ENCODE measurements at regions not wholly inside any gene's neighbourhood (a gene's known extent, or its start where the extent isn't known, plus 50 kb on each side); places are given as distances from the start of the nearest gene placed in this dataset.

- Mint-ChIP-seq H3K27me3 (ENCODE audit: insufficient read depth, low read depth) (peaks cover 4% of the 10 kb centered on the region), H3K9me3 (no peaks in the 10 kb centered on the region), H3K36me3 (no peaks in the 10 kb centered on the region), H3K4me3 (no peak overlapping the region), H3K27ac (no peak overlapping the region), H3K4me1 (peaks cover 3% of the 10 kb centered on the region)
- Histone ChIP-seq H3K36me3 (no peaks in the 10 kb centered on the region), H3K9ac (no peak overlapping the region), H3K4me3 (no peak overlapping the region), H3K4me1 (no peaks in the 10 kb centered on the region), H4K20me1 (ENCODE audit: low read depth) (no peaks in the 10 kb centered on the region), H3K27me3 (no peaks in the 10 kb centered on the region), H3K4me2 (no peak overlapping the region), H3K27ac (no peak overlapping the region), H3K79me2 (ENCODE audit: low read depth) (no peaks in the 10 kb centered on the region), H2AFZ (replicated peaks) (no peak overlapping the region), H3K9me3 (ENCODE audit: low read depth) (no peaks in the 10 kb centered on the region), H3F3A (ENCODE audit: low read depth) (no peaks in the 10 kb centered on the region)
- no peak for TF ChIP-seq CTCF (IDR thresholded peaks at IDR 0.05)
- no peak for TF ChIP-seq EZH2phosphoT487 (IDR thresholded peaks at IDR 0.05)
- DNase-seq (ENCODE audit: low spot score) = no peak
Measured at GRCh38 chr13:48163061-48163460, 68.2 kb upstream of the MED4 start.

DNA sequence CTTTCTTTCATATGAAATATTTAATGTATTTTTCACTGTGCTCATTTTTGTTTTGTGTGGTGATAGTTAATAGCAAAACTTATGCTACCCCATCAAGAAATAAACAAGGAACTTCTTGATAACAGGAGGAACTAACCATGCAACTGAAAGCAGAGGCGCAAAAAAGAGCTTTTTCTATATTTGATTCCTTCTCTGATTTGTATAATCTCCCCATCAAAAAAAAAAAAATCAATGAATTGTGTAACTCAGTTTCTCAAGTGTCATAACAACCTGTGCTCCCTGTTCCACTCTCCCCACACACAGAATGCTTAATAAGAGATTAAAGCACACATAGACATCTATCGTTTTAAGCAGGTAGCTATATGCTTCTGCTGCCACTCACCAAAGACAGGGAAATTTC, 67.3 kb upstream of the MED4 start:
- Histone ChIP-seq H3K36me3 (no peaks in the 10 kb centered on the region), H3K4me3 (no peak overlapping the region), H2AFZ (replicated peaks) (no peak overlapping the region), H3K79me2 (ENCODE audit: low read depth) (no peaks in the 10 kb centered on the region), H4K20me1 (ENCODE audit: low read depth) (no peaks in the 10 kb centered on the region), H3K27me3 (no peaks in the 10 kb centered on the region), H3K9ac (no peak overlapping the region), H3K27ac (no peak overlapping the region), H3F3A (ENCODE audit: low read depth) (no peaks in the 10 kb centered on the region), H3K4me1 (no peaks in the 10 kb centered on the region), H3K4me2 (no peak overlapping the region), H3K9me3 (ENCODE audit: low read depth) (no peaks in the 10 kb centered on the region)
- TF ChIP-seq EZH2 (IDR thresholded peaks at IDR 0.05) (no peak), EZH2phosphoT487 (IDR thresholded peaks at IDR 0.05) (no peak), CTCF (IDR thresholded peaks at IDR 0.05) (no peak)
- no peak overlapping the region for H3K4me3 Mint-ChIP-seq
- no peaks in the 10 kb centered on the region for H3K36me3 Mint-ChIP-seq
- H3K9me3 Mint-ChIP-seq = no peaks in the 10 kb centered on the region
- H3K27ac Mint-ChIP-seq = no peak overlapping the region
- H3K4me1 Mint-ChIP-seq = peaks cover 3% of the 10 kb centered on the region
- DNase-seq (ENCODE audit: low spot score) = no peak
- H3K27me3 Mint-ChIP-seq (ENCODE audit: insufficient read depth, low read depth) = peaks cover 4% of the 10 kb centered on the region

DNA sequence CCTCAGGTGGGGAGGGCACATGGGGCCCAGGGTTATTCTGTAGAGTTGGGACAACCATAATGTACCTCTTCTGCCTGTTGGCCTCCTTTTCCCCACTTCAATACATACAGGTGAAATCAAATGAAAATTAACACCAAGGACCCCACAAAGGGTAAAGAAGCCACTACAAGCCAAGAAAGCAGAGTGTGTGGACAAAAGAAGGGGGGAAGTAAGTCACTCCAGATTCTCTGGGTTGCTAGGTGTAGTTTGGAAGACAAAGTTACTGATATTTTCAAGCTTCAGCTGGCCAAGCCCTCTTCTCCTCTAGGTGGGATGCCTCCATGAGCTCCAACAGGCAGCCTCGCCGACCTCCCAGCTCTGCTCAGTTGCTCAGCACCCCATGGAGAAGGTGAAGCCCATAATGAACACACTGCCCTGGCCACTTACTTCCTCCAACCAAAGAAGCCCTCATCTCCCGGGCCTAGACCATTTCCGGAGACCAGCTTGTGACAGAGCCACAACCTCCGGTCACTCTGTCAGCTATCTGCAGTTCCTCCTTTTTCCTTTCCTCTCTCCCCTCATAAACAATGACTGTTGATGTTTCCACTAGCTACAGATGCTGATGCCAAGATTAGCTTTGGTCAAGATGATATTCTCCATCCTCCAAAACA, 66.8 kb upstream of the MED4 start:
- Histone ChIP-seq H3K27me3 (no peaks in the 10 kb centered on the region), H3K4me3 (no peak overlapping the region), H3K36me3 (no peaks in the 10 kb centered on the region), H3K4me2 (no peak overlapping the region), H3K4me1 (no peaks in the 10 kb centered on the region), H3K9ac (no peak overlapping the region), H2AFZ (replicated peaks) (no peak overlapping the region), H3K9me3 (ENCODE audit: low read depth) (no peaks in the 10 kb centered on the region), H3F3A (ENCODE audit: low read depth) (no peaks in the 10 kb centered on the region), H4K20me1 (ENCODE audit: low read depth) (no peaks in the 10 kb centered on the region), H3K79me2 (ENCODE audit: low read depth) (no peaks in the 10 kb centered on the region), H3K27ac (no peak overlapping the region)
- no peak overlapping the region for H3K27ac Mint-ChIP-seq
- TF ChIP-seq EZH2phosphoT487 (IDR thresholded peaks at IDR 0.05) (no peak), CTCF (IDR thresholded peaks at IDR 0.05) (no peak), EZH2 (IDR thresholded peaks at IDR 0.05) (no peak)
- H3K36me3 Mint-ChIP-seq = no peaks in the 10 kb centered on the region
- H3K4me1 Mint-ChIP-seq = peaks cover 3% of the 10 kb centered on the region
- H3K27me3 Mint-ChIP-seq (ENCODE audit: insufficient read depth, low read depth) = peaks cover 4% of the 10 kb centered on the region
- no peaks in the 10 kb centered on the region for H3K9me3 Mint-ChIP-seq
- no peak for DNase-seq (ENCODE audit: low spot score)
- no peak overlapping the region for H3K4me3 Mint-ChIP-seq
